ENCODE measurements at regions not wholly inside any gene's neighbourhood (a gene's known extent, or its start where the extent isn't known, plus 50 kb on each side); places are given as distances from the start of the nearest gene placed in this dataset.

DNA sequence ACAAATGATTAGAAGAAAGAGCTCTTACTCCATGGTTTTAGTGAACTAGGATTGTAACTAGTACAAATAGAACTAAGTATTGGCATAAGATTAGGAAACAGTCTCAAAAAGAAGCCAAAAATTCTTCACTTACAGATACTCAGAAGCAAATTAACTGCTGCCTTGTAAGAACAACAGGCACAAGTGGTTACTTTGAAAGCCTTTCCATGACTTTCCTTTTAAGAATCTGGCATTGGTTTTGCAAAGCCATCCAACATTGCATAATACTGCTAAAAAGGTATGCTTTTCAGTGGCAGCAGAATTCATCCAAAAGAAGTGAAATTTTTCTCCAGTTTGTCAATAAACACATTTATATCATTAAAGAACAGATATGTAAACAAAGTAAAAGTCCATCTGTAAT is 126.8 kb upstream of the ODAD2 start:
- TF ChIP-seq, protein P1, sequence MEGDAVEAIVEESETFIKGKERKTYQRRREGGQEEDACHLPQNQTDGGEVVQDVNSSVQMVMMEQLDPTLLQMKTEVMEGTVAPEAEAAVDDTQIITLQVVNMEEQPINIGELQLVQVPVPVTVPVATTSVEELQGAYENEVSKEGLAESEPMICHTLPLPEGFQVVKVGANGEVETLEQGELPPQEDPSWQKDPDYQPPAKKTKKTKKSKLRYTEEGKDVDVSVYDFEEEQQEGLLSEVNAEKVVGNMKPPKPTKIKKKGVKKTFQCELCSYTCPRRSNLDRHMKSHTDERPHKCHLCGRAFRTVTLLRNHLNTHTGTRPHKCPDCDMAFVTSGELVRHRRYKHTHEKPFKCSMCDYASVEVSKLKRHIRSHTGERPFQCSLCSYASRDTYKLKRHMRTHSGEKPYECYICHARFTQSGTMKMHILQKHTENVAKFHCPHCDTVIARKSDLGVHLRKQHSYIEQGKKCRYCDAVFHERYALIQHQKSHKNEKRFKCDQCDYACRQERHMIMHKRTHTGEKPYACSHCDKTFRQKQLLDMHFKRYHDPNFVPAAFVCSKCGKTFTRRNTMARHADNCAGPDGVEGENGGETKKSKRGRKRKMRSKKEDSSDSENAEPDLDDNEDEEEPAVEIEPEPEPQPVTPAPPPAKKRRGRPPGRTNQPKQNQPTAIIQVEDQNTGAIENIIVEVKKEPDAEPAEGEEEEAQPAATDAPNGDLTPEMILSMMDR (IDR thresholded peaks at IDR 0.05): no peak
- TF ChIP-seq ZFX (IDR thresholded peaks at IDR 0.05; ENCODE audit: borderline replicate concordance): no peak

Measured in 22Rv1 (cell line).